Gastroesophageal sphincter (tissue), 4 donors: ENCODE measurements at regions not wholly inside any gene's neighbourhood (a gene's known extent, or its start where the extent isn't known, plus 50 kb on each side); places are given as distances from the start of the nearest gene placed in this dataset.

Source experiments
- ATAC-seq: fragments of 150-250 bp; one replicate; pipeline ENCODE4 v1.9.1; 2016; ENCODE audit warnings: mild to moderate bottlenecking, moderate library complexity
- H3K27ac ChIP-seq, 4 donors: fragments of 200-600 bp; sonication (generic) in 3 of 4; 1 replicate in 3 of 4; 2 replicates in 1 of 4; pipeline ENCODE4 v1.5.1; 2016 to 2019
- H3K27me3 ChIP-seq: fragments of 200-600 bp; sonication (generic); one replicate; pipeline ENCODE4 v1.5.1; 2019
- H3K36me3 ChIP-seq, 2 donors: fragments of 200-600 bp; sonication (generic); one replicate each; pipeline ENCODE4 v1.5.1; 2019; ENCODE audit warnings: control low read depth in 1 of 2
- H3K4me1 ChIP-seq, 3 donors: fragments of 200-600 bp; sonication (generic); 1 replicate in 2 of 3; 2 replicates in 1 of 3; pipeline ENCODE4 v1.5.1; 2016 to 2019; ENCODE audit warnings: control low read depth in 2 of 3
- H3K4me3 ChIP-seq, 2 donors: fragments of 200-600 bp; sonication (generic); one replicate each; pipeline ENCODE4 v1.5.1; 2019; ENCODE audit warnings: mild to moderate bottlenecking in 1 of 2, moderate library complexity in 1 of 2
- H3K9me3 ChIP-seq, 3 donors: fragments of 200-600 bp; sonication (generic); one replicate each; pipeline ENCODE4 v1.5.1; 2017 to 2019; ENCODE audit warnings: control low read depth in 2 of 3
- EP300 ChIP-seq: sonication (generic); formaldehyde crosslinking; IDR thresholded peaks from one replicate; pipeline ENCODE4 v1.6.1; 2017; ENCODE audit warnings: antibody characterized with exemption, mild to moderate bottlenecking
- POLR2A ChIP-seq, 2 donors: fragments of 450-650 bp; IDR thresholded peaks; one replicate each; pipeline ENCODE4 v1.6.1; 2017; ENCODE audit warnings: antibody characterized with exemption in 2 of 2, mild to moderate bottlenecking in 2 of 2, moderate library complexity in 1 of 2
- POLR2AphosphoS5 ChIP-seq: sonication (generic); formaldehyde crosslinking; IDR thresholded peaks from one replicate; pipeline ENCODE4 v1.6.1; 2017; ENCODE audit warnings: antibody characterized with exemption
- WGBS, 2 donors: methylation state at CpG; one replicate each; pipeline ENCODE4 v1.1.5; 2018; ENCODE audit warnings: low coverage in 1 of 2; 5-methylcytosine and 5-hydroxymethylcytosine counted together
- TF ChIP-seq, protein P1 (sequence below), 4 experiments: fragments of 200-600 bp in 2 of 4; fragments of 450-650 bp in 2 of 4; sonication (generic) in 1 of 4; IDR thresholded peaks; one replicate each; pipeline ENCODE4 v1.5.1; 2017 to 2019; ENCODE audit warnings: antibody characterized with exemption in 4 of 4, mild to moderate bottlenecking in 2 of 4, moderate library complexity in 2 of 4

DNA sequence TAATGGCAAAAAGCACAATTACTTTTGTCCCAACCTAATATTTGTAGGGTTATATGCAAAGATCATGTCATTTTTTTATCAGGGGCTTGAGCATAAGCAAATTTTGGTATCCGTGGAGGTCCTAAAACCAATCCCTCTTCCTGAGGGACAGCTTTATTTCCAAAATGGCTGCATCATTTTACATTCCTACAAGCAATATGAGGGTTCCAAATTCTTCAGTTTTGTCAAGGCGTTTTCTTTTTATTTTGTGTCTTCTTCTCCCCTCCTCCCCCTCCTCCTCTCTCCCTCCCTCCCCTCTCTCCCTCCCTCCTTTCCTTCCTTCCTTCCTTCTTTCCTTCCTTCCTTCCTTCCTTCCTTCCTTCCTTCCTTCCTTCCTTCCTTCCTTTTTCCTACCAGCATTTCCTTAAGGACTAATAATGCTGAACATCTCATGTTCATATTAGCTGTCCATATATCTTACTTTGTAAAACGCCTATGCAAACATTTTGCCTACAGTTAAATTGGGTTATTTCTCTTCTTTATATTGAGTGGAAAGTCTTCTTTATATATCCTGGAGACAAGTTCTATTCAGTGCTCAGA, 881.8 kb downstream of the DCDC2C start:
- TF ChIP-seq POLR2A (IDR thresholded peaks at IDR 0.05) = no peak
- TF ChIP-seq EP300 = no peak
- TF ChIP-seq POLR2AphosphoS5 = no peak
- TF ChIP-seq, protein P1, sequence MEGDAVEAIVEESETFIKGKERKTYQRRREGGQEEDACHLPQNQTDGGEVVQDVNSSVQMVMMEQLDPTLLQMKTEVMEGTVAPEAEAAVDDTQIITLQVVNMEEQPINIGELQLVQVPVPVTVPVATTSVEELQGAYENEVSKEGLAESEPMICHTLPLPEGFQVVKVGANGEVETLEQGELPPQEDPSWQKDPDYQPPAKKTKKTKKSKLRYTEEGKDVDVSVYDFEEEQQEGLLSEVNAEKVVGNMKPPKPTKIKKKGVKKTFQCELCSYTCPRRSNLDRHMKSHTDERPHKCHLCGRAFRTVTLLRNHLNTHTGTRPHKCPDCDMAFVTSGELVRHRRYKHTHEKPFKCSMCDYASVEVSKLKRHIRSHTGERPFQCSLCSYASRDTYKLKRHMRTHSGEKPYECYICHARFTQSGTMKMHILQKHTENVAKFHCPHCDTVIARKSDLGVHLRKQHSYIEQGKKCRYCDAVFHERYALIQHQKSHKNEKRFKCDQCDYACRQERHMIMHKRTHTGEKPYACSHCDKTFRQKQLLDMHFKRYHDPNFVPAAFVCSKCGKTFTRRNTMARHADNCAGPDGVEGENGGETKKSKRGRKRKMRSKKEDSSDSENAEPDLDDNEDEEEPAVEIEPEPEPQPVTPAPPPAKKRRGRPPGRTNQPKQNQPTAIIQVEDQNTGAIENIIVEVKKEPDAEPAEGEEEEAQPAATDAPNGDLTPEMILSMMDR (IDR thresholded peaks at IDR 0.05) = no peak
- no peaks in the 10 kb centered on the region for H3K27me3 ChIP-seq
- no peak for ATAC-seq
- 78 to 91% methylated on average over 3 of the region's 3 CpGs for WGBS, 2 donors
- no peaks in the 10 kb centered on the region for H3K36me3 ChIP-seq
- H3K27ac ChIP-seq = no peak overlapping the region
- H3K4me3 ChIP-seq = no peak overlapping the region
- H3K4me1 ChIP-seq = no peaks in the 10 kb centered on the region
- no peaks in the 10 kb centered on the region for H3K9me3 ChIP-seq

DNA sequence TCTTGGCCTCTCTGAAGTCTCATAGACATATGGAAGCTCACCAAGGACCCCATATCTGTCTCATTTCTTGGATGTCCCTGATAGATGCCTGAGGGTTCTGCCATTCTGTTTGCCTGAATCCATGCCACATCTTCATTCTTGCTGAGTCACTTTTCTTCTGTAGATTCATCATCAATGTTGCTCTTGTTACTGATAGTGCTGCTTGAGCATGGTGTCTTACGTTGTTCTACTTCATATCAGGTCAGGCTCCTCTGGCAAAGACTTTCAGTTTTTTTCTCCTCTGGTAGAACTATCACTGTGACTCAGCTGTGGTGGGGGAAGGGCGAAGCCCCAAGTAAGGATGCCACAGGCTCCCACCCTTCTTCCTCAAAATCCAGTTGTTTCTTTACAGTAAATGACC, 885.2 kb downstream of the DCDC2C start:
- no peaks in the 10 kb centered on the region for H3K27me3 ChIP-seq
- H3K4me1 ChIP-seq = no peaks in the 10 kb centered on the region
- no peak overlapping the region for H3K4me3 ChIP-seq
- WGBS, 2 donors = 48 to 100% methylated on average over 2 of the region's 2 CpGs
- no peaks in the 10 kb centered on the region for H3K36me3 ChIP-seq
- no peak for ATAC-seq
- TF ChIP-seq, protein P1 (IDR thresholded peaks at IDR 0.05) = no peak
- TF ChIP-seq EP300 = no peak
- TF ChIP-seq POLR2AphosphoS5 = no peak
- no peak for TF ChIP-seq POLR2A (IDR thresholded peaks at IDR 0.05)
- H3K9me3 ChIP-seq = no peaks in the 10 kb centered on the region
- no peak overlapping the region for H3K27ac ChIP-seq

DNA sequence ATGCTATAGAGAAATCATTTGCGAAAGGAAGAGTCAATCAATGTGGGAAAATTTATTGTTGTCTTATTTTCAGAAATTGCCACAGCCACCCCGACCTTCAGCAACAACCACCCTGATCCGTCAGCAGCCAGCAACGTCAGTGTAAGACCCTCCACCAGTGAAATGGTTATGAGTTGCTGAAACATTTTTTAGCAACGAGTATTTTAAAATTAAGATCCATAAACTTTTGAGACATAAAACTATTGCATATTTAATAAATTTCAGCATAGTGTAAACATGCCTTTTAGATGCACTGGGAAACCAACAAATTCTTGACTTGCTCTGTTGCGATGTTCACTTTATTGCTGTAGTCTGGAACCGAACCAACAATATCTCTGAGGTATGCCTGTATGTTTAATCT, 887.9 kb downstream of the DCDC2C start:
- no peak for ATAC-seq
- 86 to 92% methylated on average over 6 to 7 of the region's 7 CpGs for WGBS, 2 donors
- no peaks in the 10 kb centered on the region for H3K27me3 ChIP-seq
- H3K9me3 ChIP-seq = no peaks in the 10 kb centered on the region
- H3K27ac ChIP-seq = no peak overlapping the region
- no peaks in the 10 kb centered on the region for H3K4me1 ChIP-seq
- TF ChIP-seq EP300 = no peak
- no peaks in the 10 kb centered on the region for H3K36me3 ChIP-seq
- H3K4me3 ChIP-seq = no peak overlapping the region

DNA sequence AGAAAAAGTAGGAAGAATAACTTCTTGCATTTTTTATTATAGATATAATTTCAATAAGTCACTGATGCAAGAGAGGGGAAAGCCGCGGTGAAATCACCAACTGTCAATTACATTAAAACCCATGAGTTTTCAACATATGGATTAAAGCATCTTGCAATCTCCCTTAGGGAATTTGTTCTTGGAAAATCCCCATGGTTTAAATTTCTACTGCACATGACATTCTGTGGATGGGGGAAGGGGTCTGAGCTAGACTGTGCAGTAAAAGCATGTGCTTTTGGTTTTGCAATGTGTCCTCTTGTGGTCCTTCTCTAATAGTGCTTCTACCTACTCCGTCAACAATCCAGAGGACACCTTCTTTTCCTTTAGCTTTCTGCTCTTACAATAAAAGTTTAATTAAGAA, 894.0 kb downstream of the DCDC2C start:
- Histone ChIP-seq H3K9me3 (no peaks in the 10 kb centered on the region), H3K27ac (no peak overlapping the region), H3K4me3 (no peak overlapping the region), H3K36me3 (no peaks in the 10 kb centered on the region), H3K4me1 (no peaks in the 10 kb centered on the region), H3K27me3 (no peaks in the 10 kb centered on the region)
- ATAC-seq = no peak
- WGBS, 2 donors = 62 to 73% methylated on average over 3 of the region's 3 CpGs
- no peak for TF ChIP-seq POLR2A (IDR thresholded peaks at IDR 0.05)
- TF ChIP-seq POLR2AphosphoS5 = no peak
- TF ChIP-seq EP300 = no peak
- TF ChIP-seq, protein P1 (IDR thresholded peaks at IDR 0.05) = no peak

DNA sequence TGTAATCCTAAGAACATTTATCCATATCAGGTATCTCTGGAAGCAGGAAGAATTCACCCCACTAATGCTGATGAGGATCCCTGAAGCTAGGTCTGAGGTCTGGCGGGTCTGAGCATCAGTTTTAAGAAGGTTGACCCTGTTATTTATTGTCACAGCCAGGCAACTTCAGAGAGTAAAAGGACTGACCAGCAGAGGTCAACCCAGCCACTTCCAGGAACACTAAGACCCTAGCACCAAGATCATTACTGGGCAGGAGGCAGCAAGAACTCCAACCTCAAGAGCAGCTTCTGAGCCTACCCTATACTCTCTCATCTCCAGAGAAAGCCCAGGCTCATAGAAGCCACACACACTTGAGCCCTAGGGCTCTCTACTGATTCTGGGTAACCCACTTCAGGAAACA, 901.4 kb downstream of the DCDC2C start:
- ATAC-seq = no peak
- WGBS, 2 donors = 57% methylated on average over 1 of the region's 1 CpG; no CpG with 5 or more reads in 1 of the 2 donors
- no peaks in the 10 kb centered on the region for H3K4me1 ChIP-seq
- TF ChIP-seq POLR2AphosphoS5 = no peak
- TF ChIP-seq, protein P1 (IDR thresholded peaks at IDR 0.05) = no peak
- no peak for TF ChIP-seq EP300
- no peak for TF ChIP-seq POLR2A (IDR thresholded peaks at IDR 0.05)
- H3K27ac ChIP-seq = no peak overlapping the region
- no peaks in the 10 kb centered on the region for H3K9me3 ChIP-seq
- no peaks in the 10 kb centered on the region for H3K27me3 ChIP-seq
- H3K36me3 ChIP-seq = no peaks in the 10 kb centered on the region
- no peak overlapping the region for H3K4me3 ChIP-seq
